Tibial artery (tissue), 4 donors: ENCODE measurements at regions not wholly inside any gene's neighbourhood (a gene's known extent, or its start where the extent isn't known, plus 50 kb on each side); places are given as distances from the start of the nearest gene placed in this dataset.

Experiments
- DNase-seq, 2 donors: peaks; one replicate each; pipeline ENCODE4 v3.0.0-alpha.2; 2019
- H3K27ac ChIP-seq, 2 donors: fragments of 200-600 bp; sonication (generic) in 1 of 2; 1 replicate in 1 of 2; 2 replicates in 1 of 2; pipeline ENCODE4 v1.5.1; 2018 to 2019; ENCODE audit warnings: mild to moderate bottlenecking in 1 of 2
- H3K27me3 ChIP-seq, 2 donors: fragments of 200-600 bp; sonication (generic) in 1 of 2; one replicate each; pipeline versions ENCODE4 v1.5.1 to v1.6.0; 2016 to 2019
- H3K36me3 ChIP-seq, 3 donors: fragments of 200-600 bp; sonication (generic) in 2 of 3; one replicate each; pipeline ENCODE4 v1.5.1; 2016 to 2019; ENCODE audit warnings: mild to moderate bottlenecking in 2 of 3
- H3K4me1 ChIP-seq, 4 donors: fragments of 200-600 bp; sonication (generic) in 2 of 4; 1 replicate in 3 of 4; 2 replicates in 1 of 4; pipeline ENCODE4 v1.5.1; 2016 to 2019
- H3K4me3 ChIP-seq, 2 donors: fragments of 200-600 bp; sonication (generic) in 1 of 2; 1 replicate in 1 of 2; 2 replicates in 1 of 2; pipeline ENCODE4 v1.5.1; 2018 to 2019; ENCODE audit warnings: mild to moderate bottlenecking in 2 of 2
- H3K9me3 ChIP-seq, 3 donors: fragments of 200-600 bp; sonication (generic) in 1 of 3; one replicate each; pipeline ENCODE4 v1.5.1; 2016 to 2019
- intact Hi-C: fragments of 100-400 bp; cut with DNase I; formaldehyde crosslinking; loops from one replicate; pipeline ENCODE4 v1.15.0; 2023; ENCODE audit warnings: low total_unique reads
- TF ChIP-seq, protein P1 (sequence below), 2 experiments: fragments of 200-600 bp in 1 of 2; fragments of 450-650 bp in 1 of 2; IDR thresholded peaks; one replicate each; pipeline ENCODE4 v1.5.1; 2017 to 2019; ENCODE audit warnings: antibody characterized with exemption in 2 of 2, mild to moderate bottlenecking in 1 of 2, moderate library complexity in 1 of 2

DNA sequence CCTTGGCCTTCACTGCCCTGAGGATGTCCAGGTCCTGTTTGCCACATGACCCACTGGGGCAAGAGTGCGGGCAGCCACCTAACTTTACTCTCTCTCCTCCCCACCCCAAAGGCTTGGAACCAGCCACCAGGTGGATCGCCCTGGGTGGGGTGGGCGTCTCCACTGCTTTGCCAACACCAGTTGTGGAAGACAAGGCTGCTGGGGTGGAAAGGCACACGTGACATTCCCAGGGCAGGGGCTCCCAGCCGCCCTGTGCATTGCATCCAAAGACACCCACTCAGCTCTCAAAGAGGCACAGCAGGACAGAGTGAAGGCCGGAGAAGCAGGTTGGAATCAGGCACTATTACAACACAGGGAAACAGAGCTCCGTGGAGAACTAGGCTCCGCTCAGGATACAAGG lies 162.2 kb downstream of the OLFM1 start:
- H3K4me1 ChIP-seq = peaks cover 0 to 5% (median 0%) of the 10 kb centered on the region in 4 donors
- DNase-seq = no peak
- H3K9me3 ChIP-seq = no peaks in the 10 kb centered on the region
- TF ChIP-seq, protein P1, sequence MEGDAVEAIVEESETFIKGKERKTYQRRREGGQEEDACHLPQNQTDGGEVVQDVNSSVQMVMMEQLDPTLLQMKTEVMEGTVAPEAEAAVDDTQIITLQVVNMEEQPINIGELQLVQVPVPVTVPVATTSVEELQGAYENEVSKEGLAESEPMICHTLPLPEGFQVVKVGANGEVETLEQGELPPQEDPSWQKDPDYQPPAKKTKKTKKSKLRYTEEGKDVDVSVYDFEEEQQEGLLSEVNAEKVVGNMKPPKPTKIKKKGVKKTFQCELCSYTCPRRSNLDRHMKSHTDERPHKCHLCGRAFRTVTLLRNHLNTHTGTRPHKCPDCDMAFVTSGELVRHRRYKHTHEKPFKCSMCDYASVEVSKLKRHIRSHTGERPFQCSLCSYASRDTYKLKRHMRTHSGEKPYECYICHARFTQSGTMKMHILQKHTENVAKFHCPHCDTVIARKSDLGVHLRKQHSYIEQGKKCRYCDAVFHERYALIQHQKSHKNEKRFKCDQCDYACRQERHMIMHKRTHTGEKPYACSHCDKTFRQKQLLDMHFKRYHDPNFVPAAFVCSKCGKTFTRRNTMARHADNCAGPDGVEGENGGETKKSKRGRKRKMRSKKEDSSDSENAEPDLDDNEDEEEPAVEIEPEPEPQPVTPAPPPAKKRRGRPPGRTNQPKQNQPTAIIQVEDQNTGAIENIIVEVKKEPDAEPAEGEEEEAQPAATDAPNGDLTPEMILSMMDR (IDR thresholded peaks at IDR 0.05) = no peak
- no peak overlapping the region for H3K27ac ChIP-seq
- no peaks in the 10 kb centered on the region for H3K36me3 ChIP-seq
- intact Hi-C loops = loop anchor here (5.0 kb wide), 1 partner anchor 1327 kb away; no protein-coding TSS in a partner anchor
- H3K4me3 ChIP-seq = no peak overlapping the region
- H3K27me3 ChIP-seq = peaks cover 0 to 82% of the 10 kb centered on the region in 2 donors

DNA sequence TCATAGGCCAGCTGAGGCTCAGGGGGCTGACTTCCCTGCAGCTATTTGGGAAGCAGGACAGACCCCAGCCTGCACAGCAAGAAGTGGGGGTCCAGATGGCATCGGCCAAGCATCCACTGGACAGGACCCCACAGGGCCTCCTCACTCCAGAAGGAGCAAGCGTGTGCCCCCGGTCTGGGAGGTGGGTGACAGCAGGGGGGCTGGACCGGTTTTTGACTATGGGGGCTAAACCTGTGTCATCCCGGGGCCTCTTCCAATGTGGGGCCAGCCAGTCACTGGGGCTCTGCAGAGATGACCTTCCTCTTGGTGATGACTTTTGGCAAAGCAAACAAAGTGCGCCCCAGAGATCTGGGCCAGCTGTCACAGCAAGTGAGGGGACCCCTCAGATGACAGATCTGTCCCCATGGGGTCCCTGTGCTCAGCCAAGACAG lies 163.9 kb downstream of the OLFM1 start:
- peaks cover 0 to 3% (median 0%) of the 10 kb centered on the region in 4 donors for H3K4me1 ChIP-seq
- peaks cover 0 to 80% of the 10 kb centered on the region in 2 donors for H3K27me3 ChIP-seq
- no peak overlapping the region for H3K27ac ChIP-seq
- H3K4me3 ChIP-seq = no peak overlapping the region
- DNase-seq = no peak
- no peaks in the 10 kb centered on the region for H3K36me3 ChIP-seq
- no peaks in the 10 kb centered on the region for H3K9me3 ChIP-seq
- TF ChIP-seq, protein P1 (IDR thresholded peaks at IDR 0.05) = no peak
- intact Hi-C loops = no loop called here

DNA sequence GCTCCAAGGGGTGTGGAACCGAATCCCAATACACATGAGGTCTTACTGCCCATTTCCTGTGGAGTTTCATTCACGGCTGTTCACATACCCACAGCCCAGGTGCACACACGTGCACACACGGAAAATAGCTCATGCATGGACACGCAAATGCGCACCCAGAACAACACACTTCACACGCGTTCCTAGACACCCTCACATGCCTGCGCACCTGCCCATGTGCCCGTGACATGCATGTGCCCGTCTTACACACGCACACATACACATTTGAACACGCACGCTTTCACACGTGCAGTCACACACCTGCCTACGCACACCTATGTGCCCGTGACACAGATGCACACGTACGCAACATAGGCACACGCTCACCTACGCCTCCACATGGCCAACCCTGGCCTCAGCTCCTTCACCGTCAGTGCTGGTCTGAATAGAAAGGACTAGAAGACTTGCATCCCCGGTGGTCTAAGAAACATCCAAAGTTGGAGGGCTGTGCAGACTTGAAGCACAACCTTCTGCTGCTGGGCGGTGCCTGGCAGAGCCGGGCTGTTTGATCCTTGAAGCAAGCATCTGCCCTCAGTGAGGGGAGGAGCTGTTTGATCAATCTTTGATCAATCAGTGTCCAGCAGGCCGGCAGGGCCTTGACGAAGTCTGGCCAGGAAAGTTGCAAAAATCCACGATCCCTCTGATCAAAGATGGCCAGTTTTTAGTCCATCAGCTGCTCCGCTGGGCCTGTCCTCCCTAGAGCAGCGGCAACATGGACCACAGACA lies 164.7 kb downstream of the OLFM1 start:
- no peak overlapping the region for H3K27ac ChIP-seq
- TF ChIP-seq, protein P1 (IDR thresholded peaks at IDR 0.05) = no peak
- peaks cover 0 to 3% (median 0%) of the 10 kb centered on the region in 4 donors for H3K4me1 ChIP-seq
- H3K4me3 ChIP-seq = no peak overlapping the region
- peaks cover 0 to 83% of the 10 kb centered on the region in 2 donors for H3K27me3 ChIP-seq
- intact Hi-C loops = no loop called here
- no peak for DNase-seq
- H3K36me3 ChIP-seq = no peaks in the 10 kb centered on the region
- no peaks in the 10 kb centered on the region for H3K9me3 ChIP-seq

DNA sequence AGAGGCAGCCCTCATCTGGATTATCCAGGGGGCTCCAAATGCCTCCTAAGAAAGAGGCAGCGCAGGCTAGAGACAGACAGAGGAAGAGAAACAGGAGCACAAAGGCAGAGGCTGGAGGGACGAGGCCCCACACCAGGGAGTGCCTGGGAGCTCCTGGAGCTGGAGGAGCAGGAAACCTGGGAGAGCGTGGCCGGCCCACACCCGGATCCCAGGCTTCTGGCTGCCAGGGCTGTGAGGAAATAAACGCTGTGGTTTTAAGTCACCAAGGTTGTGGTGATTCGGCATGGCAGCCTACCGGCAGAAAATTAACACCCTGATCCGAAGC lies 165.5 kb downstream of the OLFM1 start:
- H3K9me3 ChIP-seq = no peaks in the 10 kb centered on the region

DNA sequence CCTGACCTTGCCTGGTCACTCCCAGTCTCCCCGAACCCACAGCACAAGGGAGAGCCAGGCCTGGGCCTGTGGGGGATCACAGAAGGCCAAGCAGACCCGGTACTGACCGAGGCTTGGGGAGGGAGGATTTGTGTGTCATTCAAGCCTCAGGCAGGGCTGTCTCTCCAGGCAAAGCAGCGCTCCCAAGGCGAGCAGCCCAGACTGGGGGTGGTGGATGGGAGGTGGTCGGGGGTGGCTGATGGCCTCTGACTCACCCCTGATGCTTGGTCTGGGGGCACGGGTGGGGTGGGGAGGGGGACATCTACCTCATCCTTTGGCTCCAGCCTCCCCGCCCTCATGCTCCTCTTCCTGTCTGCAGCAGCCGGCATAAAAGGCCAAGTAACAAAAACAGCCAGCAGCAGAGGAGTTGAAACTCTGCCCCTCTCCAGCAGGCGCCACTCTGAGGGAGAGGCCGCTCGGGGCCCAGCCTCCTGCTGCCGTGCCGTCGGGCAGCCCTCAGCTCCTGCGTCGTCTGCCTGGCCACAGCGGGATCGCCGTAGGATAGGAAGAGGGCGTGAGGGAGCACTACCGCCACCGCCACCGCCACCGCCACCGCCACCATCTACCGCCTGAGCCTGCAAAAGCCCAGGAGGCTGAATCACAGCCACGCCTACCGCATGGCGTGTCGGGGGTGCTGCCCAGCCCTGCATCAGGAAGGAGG lies 166.0 kb downstream of the OLFM1 start:
- intact Hi-C loops = no loop called here
- H3K36me3 ChIP-seq = no peaks in the 10 kb centered on the region
- H3K9me3 ChIP-seq = no peaks in the 10 kb centered on the region
- peaks cover 0 to 76% of the 10 kb centered on the region in 2 donors for H3K27me3 ChIP-seq
- no peak for DNase-seq
- no peak overlapping the region for H3K27ac ChIP-seq
- peaks cover 0 to 3% (median 0%) of the 10 kb centered on the region in 4 donors for H3K4me1 ChIP-seq
- no peak overlapping the region for H3K4me3 ChIP-seq
- TF ChIP-seq, protein P1 (IDR thresholded peaks at IDR 0.05) = no peak

More for the DNA sequence above, 165.5 kb downstream of the OLFM1 start:
- Histone ChIP-seq H3K4me1 (peaks cover 0 to 3% (median 0%) of the 10 kb centered on the region in 4 donors), H3K27ac (no peak overlapping the region), H3K27me3 (peaks cover 0 to 82% of the 10 kb centered on the region in 2 donors), H3K36me3 (no peaks in the 10 kb centered on the region), H3K4me3 (no peak overlapping the region)
- no peak for DNase-seq
- TF ChIP-seq, protein P1 (IDR thresholded peaks at IDR 0.05) = no peak
- intact Hi-C loops = no loop called here
